ENCODE measurements at regions not wholly inside any gene's neighbourhood (a gene's known extent, or its start where the extent isn't known, plus 50 kb on each side); places are given as distances from the start of the nearest gene placed in this dataset.

- 82 to 95% methylated on average over 1 of the region's 1 CpG for WGBS, 2 donors
- Histone ChIP-seq H3K27me3 (ENCODE audit: control insufficient read depth in 1 of 2, insufficient read depth in 2 of 2, low read length in 2 of 2) (no peaks in the 10 kb centered on the region), H3K36me3 (ENCODE audit: control insufficient read depth in 2 of 2, insufficient read depth in 2 of 2, low read length in 1 of 2) (no peaks in the 10 kb centered on the region), H3K4me1 (ENCODE audit: control insufficient read depth in 2 of 2, insufficient read depth in 2 of 2, low read length in 1 of 2) (no peaks in the 10 kb centered on the region), H3K27ac (ENCODE audit: low read depth in 2 of 2, low read length in 1 of 2) (no peak overlapping the region), H3K4me3 (ENCODE audit: low read depth in 1 of 2, low read length in 2 of 2) (no peak overlapping the region), H3K9me3 (ENCODE audit: control insufficient read depth in 2 of 2, insufficient read depth in 1 of 2, low read depth in 1 of 2, low read length in 1 of 2) (no peaks in the 10 kb centered on the region)
Measured at GRCh38 chr18:64854112-64854511, 705.2 kb upstream of the LINC00305 start.

- H3K27ac ChIP-seq (ENCODE audit: low read depth in 2 of 2, low read length in 1 of 2): no peak overlapping the region
- no peaks in the 10 kb centered on the region for H3K36me3 ChIP-seq (ENCODE audit: control insufficient read depth in 2 of 2, insufficient read depth in 2 of 2, low read length in 1 of 2)
- no peaks in the 10 kb centered on the region for H3K9me3 ChIP-seq (ENCODE audit: control insufficient read depth in 2 of 2, insufficient read depth in 1 of 2, low read depth in 1 of 2, low read length in 1 of 2)
- H3K27me3 ChIP-seq (ENCODE audit: control insufficient read depth in 1 of 2, insufficient read depth in 2 of 2, low read length in 2 of 2): no peaks in the 10 kb centered on the region
- no peak overlapping the region for H3K4me3 ChIP-seq (ENCODE audit: low read depth in 1 of 2, low read length in 2 of 2)
- 56 to 66% methylated on average over 5 of the region's 5 CpGs for WGBS, 2 donors
- H3K4me1 ChIP-seq (ENCODE audit: control insufficient read depth in 2 of 2, insufficient read depth in 2 of 2, low read length in 1 of 2): no peaks in the 10 kb centered on the region
Measured at GRCh38 chr18:64852281-64852680, 703.4 kb upstream of the LINC00305 start.

GRCh38 chr18:64851726-64852125, 702.8 kb upstream of the LINC00305 start:
- no peak overlapping the region for H3K4me3 ChIP-seq (ENCODE audit: low read depth in 1 of 2, low read length in 2 of 2)
- 70 to 74% methylated on average over 6 of the region's 6 CpGs for WGBS, 2 donors

GRCh38 chr18:64850791-64851190, 701.9 kb upstream of the LINC00305 start:
- no peaks in the 10 kb centered on the region for H3K36me3 ChIP-seq (ENCODE audit: control insufficient read depth in 2 of 2, insufficient read depth in 2 of 2, low read length in 1 of 2)
- WGBS, 2 donors: 39 to 51% methylated on average over 1 of the region's 1 CpG
- H3K9me3 ChIP-seq (ENCODE audit: control insufficient read depth in 2 of 2, insufficient read depth in 1 of 2, low read depth in 1 of 2, low read length in 1 of 2): no peaks in the 10 kb centered on the region
- no peak overlapping the region for H3K27ac ChIP-seq (ENCODE audit: low read depth in 2 of 2, low read length in 1 of 2)
- H3K4me1 ChIP-seq (ENCODE audit: control insufficient read depth in 2 of 2, insufficient read depth in 2 of 2, low read length in 1 of 2): no peaks in the 10 kb centered on the region
- no peak overlapping the region for H3K4me3 ChIP-seq (ENCODE audit: low read depth in 1 of 2, low read length in 2 of 2)
- H3K27me3 ChIP-seq (ENCODE audit: control insufficient read depth in 1 of 2, insufficient read depth in 2 of 2, low read length in 2 of 2): no peaks in the 10 kb centered on the region

More at GRCh38 chr18:64851726-64852125, 702.8 kb upstream of the LINC00305 start:
- no peak overlapping the region for H3K27ac ChIP-seq (ENCODE audit: low read depth in 2 of 2, low read length in 1 of 2)
- no peaks in the 10 kb centered on the region for H3K36me3 ChIP-seq (ENCODE audit: control insufficient read depth in 2 of 2, insufficient read depth in 2 of 2, low read length in 1 of 2)
- H3K9me3 ChIP-seq (ENCODE audit: control insufficient read depth in 2 of 2, insufficient read depth in 1 of 2, low read depth in 1 of 2, low read length in 1 of 2): no peaks in the 10 kb centered on the region
- no peaks in the 10 kb centered on the region for H3K27me3 ChIP-seq (ENCODE audit: control insufficient read depth in 1 of 2, insufficient read depth in 2 of 2, low read length in 2 of 2)
- H3K4me1 ChIP-seq (ENCODE audit: control insufficient read depth in 2 of 2, insufficient read depth in 2 of 2, low read length in 1 of 2): no peaks in the 10 kb centered on the region

GRCh38 chr18:64840911-64841701, 692.2 kb upstream of the LINC00305 start:
- no peaks in the 10 kb centered on the region for H3K4me1 ChIP-seq (ENCODE audit: control insufficient read depth in 2 of 2, insufficient read depth in 2 of 2, low read length in 1 of 2)
- WGBS, 2 donors: 49 to 66% methylated on average over 2 of the region's 2 CpGs
- no peaks in the 10 kb centered on the region for H3K27me3 ChIP-seq (ENCODE audit: control insufficient read depth in 1 of 2, insufficient read depth in 2 of 2, low read length in 2 of 2)
- H3K36me3 ChIP-seq (ENCODE audit: control insufficient read depth in 2 of 2, insufficient read depth in 2 of 2, low read length in 1 of 2): no peaks in the 10 kb centered on the region
- no peak overlapping the region for H3K4me3 ChIP-seq (ENCODE audit: low read depth in 1 of 2, low read length in 2 of 2)
- H3K27ac ChIP-seq (ENCODE audit: low read depth in 2 of 2, low read length in 1 of 2): no peak overlapping the region
- peaks cover 0 to 2% of the 10 kb centered on the region in 2 donors for H3K9me3 ChIP-seq (ENCODE audit: control insufficient read depth in 2 of 2, insufficient read depth in 1 of 2, low read depth in 1 of 2, low read length in 1 of 2)

- H3K9me3 ChIP-seq (ENCODE audit: control insufficient read depth in 2 of 2, insufficient read depth in 1 of 2, low read depth in 1 of 2, low read length in 1 of 2): peaks cover 6 to 7% of the 10 kb centered on the region in 2 donors
- WGBS, 2 donors: 78 to 79% methylated on average over 3 of the region's 3 CpGs
- no peak overlapping the region for H3K4me3 ChIP-seq (ENCODE audit: low read depth in 1 of 2, low read length in 2 of 2)
- no peaks in the 10 kb centered on the region for H3K27me3 ChIP-seq (ENCODE audit: control insufficient read depth in 1 of 2, insufficient read depth in 2 of 2, low read length in 2 of 2)
- H3K27ac ChIP-seq (ENCODE audit: low read depth in 2 of 2, low read length in 1 of 2): no peak overlapping the region
- no peaks in the 10 kb centered on the region for H3K4me1 ChIP-seq (ENCODE audit: control insufficient read depth in 2 of 2, insufficient read depth in 2 of 2, low read length in 1 of 2)
- no peaks in the 10 kb centered on the region for H3K36me3 ChIP-seq (ENCODE audit: control insufficient read depth in 2 of 2, insufficient read depth in 2 of 2, low read length in 1 of 2)
Measured at GRCh38 chr18:64810354-64810753, 661.5 kb upstream of the LINC00305 start.

GRCh38 chr18:64809801-64810200, 660.9 kb upstream of the LINC00305 start:
- Histone ChIP-seq H3K4me1 (ENCODE audit: control insufficient read depth in 2 of 2, insufficient read depth in 2 of 2, low read length in 1 of 2) (no peaks in the 10 kb centered on the region), H3K4me3 (ENCODE audit: low read depth in 1 of 2, low read length in 2 of 2) (no peak overlapping the region), H3K9me3 (ENCODE audit: control insufficient read depth in 2 of 2, insufficient read depth in 1 of 2, low read depth in 1 of 2, low read length in 1 of 2) (peaks cover 6 to 7% of the 10 kb centered on the region in 2 donors), H3K27ac (ENCODE audit: low read depth in 2 of 2, low read length in 1 of 2) (no peak overlapping the region), H3K27me3 (ENCODE audit: control insufficient read depth in 1 of 2, insufficient read depth in 2 of 2, low read length in 2 of 2) (no peaks in the 10 kb centered on the region), H3K36me3 (ENCODE audit: control insufficient read depth in 2 of 2, insufficient read depth in 2 of 2, low read length in 1 of 2) (no peaks in the 10 kb centered on the region)
- 65 to 68% methylated on average over 5 of the region's 5 CpGs for WGBS, 2 donors

GRCh38 chr18:64807560-64807959, 658.7 kb upstream of the LINC00305 start:
- Histone ChIP-seq H3K27ac (ENCODE audit: low read depth in 2 of 2, low read length in 1 of 2) (no peak overlapping the region), H3K4me1 (ENCODE audit: control insufficient read depth in 2 of 2, insufficient read depth in 2 of 2, low read length in 1 of 2) (no peaks in the 10 kb centered on the region), H3K27me3 (ENCODE audit: control insufficient read depth in 1 of 2, insufficient read depth in 2 of 2, low read length in 2 of 2) (no peaks in the 10 kb centered on the region), H3K4me3 (ENCODE audit: low read depth in 1 of 2, low read length in 2 of 2) (no peak overlapping the region), H3K36me3 (ENCODE audit: control insufficient read depth in 2 of 2, insufficient read depth in 2 of 2, low read length in 1 of 2) (no peaks in the 10 kb centered on the region), H3K9me3 (ENCODE audit: control insufficient read depth in 2 of 2, insufficient read depth in 1 of 2, low read depth in 1 of 2, low read length in 1 of 2) (no peaks in the 10 kb centered on the region)
- WGBS, 2 donors: 79 to 80% methylated on average over 5 of the region's 5 CpGs

- 76 to 79% methylated on average over 5 of the region's 5 CpGs for WGBS, 2 donors
- Histone ChIP-seq H3K27me3 (ENCODE audit: control insufficient read depth in 1 of 2, insufficient read depth in 2 of 2, low read length in 2 of 2) (no peaks in the 10 kb centered on the region), H3K9me3 (ENCODE audit: control insufficient read depth in 2 of 2, insufficient read depth in 1 of 2, low read depth in 1 of 2, low read length in 1 of 2) (no peaks in the 10 kb centered on the region), H3K27ac (ENCODE audit: low read depth in 2 of 2, low read length in 1 of 2) (no peak overlapping the region), H3K36me3 (ENCODE audit: control insufficient read depth in 2 of 2, insufficient read depth in 2 of 2, low read length in 1 of 2) (no peaks in the 10 kb centered on the region), H3K4me1 (ENCODE audit: control insufficient read depth in 2 of 2, insufficient read depth in 2 of 2, low read length in 1 of 2) (no peaks in the 10 kb centered on the region), H3K4me3 (ENCODE audit: low read depth in 1 of 2, low read length in 2 of 2) (no peak overlapping the region)
Measured at GRCh38 chr18:64806691-64807090, 657.8 kb upstream of the LINC00305 start.

- no peak overlapping the region for H3K27ac ChIP-seq (ENCODE audit: low read depth in 2 of 2, low read length in 1 of 2)
- no peaks in the 10 kb centered on the region for H3K27me3 ChIP-seq (ENCODE audit: control insufficient read depth in 1 of 2, insufficient read depth in 2 of 2, low read length in 2 of 2)
- no peaks in the 10 kb centered on the region for H3K9me3 ChIP-seq (ENCODE audit: control insufficient read depth in 2 of 2, insufficient read depth in 1 of 2, low read depth in 1 of 2, low read length in 1 of 2)
- 89 to 90% methylated on average over 2 of the region's 2 CpGs for WGBS, 2 donors
- no peaks in the 10 kb centered on the region for H3K4me1 ChIP-seq (ENCODE audit: control insufficient read depth in 2 of 2, insufficient read depth in 2 of 2, low read length in 1 of 2)
- H3K36me3 ChIP-seq (ENCODE audit: control insufficient read depth in 2 of 2, insufficient read depth in 2 of 2, low read length in 1 of 2): no peaks in the 10 kb centered on the region
- H3K4me3 ChIP-seq (ENCODE audit: low read depth in 1 of 2, low read length in 2 of 2): no peak overlapping the region
Measured at GRCh38 chr18:64806232-64806631, 657.3 kb upstream of the LINC00305 start.

Data from esophagus (tissue), 2 donors.